GM20000 (cell line): ENCODE measurements at regions not wholly inside any gene's neighbourhood (a gene's known extent, or its start where the extent isn't known, plus 50 kb on each side); places are given as distances from the start of the nearest gene placed in this dataset.

ENCODE experiments used
- DNase-seq: peaks from one replicate; pipeline ENCODE4 v3.0.0; 2012; ENCODE audit warnings: low spot score
- TF ChIP-seq, protein P1 (sequence below): IDR thresholded peaks from 2 replicates; pipeline ENCODE4 v1.5.1; 2012; ENCODE audit warnings: mild to moderate bottlenecking, control low read depth; ENCODE audit errors: extremely low read depth, missing control alignments

DNA sequence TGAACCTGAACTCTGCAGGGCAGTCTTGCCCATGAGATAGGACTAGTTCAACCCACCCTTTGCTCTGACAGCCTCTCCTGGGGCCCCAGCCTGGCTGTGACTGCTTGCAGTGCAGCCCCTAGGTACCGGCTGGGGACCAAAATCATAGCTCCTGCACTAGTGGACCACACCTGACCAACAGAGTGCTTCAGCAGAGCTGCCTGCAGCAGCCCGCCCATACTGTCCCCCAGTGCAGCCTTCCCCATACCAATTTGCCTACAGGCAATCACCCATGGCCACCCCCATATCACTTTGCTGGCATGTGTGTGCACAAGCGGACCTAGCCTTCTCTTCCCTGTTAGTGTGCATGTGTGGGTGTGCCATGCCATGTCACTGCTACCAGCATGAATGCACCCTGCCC lies 347.6 kb upstream of the MPDZ start:
- no peak for DNase-seq
- TF ChIP-seq, protein P1, sequence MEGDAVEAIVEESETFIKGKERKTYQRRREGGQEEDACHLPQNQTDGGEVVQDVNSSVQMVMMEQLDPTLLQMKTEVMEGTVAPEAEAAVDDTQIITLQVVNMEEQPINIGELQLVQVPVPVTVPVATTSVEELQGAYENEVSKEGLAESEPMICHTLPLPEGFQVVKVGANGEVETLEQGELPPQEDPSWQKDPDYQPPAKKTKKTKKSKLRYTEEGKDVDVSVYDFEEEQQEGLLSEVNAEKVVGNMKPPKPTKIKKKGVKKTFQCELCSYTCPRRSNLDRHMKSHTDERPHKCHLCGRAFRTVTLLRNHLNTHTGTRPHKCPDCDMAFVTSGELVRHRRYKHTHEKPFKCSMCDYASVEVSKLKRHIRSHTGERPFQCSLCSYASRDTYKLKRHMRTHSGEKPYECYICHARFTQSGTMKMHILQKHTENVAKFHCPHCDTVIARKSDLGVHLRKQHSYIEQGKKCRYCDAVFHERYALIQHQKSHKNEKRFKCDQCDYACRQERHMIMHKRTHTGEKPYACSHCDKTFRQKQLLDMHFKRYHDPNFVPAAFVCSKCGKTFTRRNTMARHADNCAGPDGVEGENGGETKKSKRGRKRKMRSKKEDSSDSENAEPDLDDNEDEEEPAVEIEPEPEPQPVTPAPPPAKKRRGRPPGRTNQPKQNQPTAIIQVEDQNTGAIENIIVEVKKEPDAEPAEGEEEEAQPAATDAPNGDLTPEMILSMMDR = no peak

DNA sequence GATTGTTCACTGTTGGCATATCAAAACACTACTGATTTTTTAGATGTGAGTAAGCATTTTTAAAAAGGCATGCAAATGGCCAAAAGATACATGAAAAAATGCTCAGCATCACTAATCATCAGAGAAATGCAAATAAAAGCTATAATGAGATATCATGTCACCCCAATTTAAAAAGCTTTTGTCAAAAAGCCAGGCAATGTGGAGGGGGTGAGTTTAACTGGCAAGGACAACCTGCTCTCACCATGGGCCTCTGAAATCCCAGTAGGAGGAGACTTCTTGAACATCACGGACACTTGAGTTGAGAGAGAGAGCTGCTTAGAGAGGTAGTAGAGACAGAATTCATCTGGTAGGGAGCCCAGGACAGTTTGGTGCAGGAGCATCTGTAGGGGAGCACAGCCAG lies 347.1 kb upstream of the MPDZ start:
- TF ChIP-seq, protein P1 = no peak
- DNase-seq = no peak

DNA sequence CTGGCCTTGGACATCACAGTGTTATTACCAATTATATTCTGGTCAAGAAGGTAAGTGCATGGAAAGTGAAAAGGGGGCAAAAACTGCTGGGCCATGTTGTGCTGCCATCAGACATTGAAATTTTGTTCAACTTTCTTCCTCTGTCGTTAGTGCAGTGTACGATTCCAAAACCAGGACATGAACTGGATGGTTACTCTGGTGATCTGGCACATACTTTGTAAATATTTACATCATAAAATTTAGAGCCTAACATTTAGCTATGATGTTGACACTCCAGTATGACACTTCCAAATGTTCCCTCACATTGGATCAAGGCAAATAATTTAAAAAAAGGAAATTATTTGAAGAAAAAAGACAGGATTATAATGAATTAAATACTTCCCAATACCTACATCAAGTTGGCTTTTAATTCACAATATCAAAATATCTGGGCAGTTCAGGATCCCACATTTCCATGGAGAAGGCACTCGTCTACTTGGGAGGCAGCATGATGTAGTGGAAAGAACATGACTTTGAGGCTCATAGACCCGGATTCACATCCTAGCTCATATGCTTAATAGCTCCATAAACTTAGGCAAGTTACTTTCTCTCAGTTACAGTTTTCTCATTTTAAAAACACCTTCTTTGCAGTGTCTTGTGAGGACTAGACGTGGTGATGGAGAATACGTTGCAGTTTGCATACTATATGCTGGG lies 342.5 kb upstream of the MPDZ start:
- no peak for DNase-seq

DNA sequence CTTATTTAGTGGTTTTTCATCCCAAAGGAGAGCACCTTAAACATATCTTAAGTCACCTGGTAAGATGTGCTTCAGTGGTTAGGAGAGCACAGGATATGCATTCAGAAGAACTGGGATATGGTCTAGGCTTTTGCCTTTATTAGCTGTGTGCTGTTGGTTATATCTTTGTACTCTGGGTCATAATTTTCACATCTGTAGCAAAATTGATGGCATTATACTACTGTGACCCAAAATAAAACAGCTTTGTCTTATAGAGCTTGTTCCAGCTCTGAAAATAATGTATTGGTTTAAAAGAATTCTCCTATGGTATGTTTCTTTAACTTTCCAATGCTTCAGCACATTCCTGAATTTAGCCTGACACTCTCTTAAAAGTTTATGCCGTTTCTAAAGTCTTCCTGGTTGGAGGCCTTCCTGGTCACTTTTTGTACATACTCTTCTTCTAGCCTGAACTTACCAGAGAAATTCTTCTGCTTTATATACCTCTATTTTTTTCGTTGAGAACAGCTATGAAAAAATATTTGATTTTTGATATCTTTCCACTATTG lies 337.1 kb upstream of the MPDZ start:
- TF ChIP-seq, protein P1 = no peak

More for the DNA sequence above, 342.5 kb upstream of the MPDZ start:
- TF ChIP-seq, protein P1 = no peak

DNA sequence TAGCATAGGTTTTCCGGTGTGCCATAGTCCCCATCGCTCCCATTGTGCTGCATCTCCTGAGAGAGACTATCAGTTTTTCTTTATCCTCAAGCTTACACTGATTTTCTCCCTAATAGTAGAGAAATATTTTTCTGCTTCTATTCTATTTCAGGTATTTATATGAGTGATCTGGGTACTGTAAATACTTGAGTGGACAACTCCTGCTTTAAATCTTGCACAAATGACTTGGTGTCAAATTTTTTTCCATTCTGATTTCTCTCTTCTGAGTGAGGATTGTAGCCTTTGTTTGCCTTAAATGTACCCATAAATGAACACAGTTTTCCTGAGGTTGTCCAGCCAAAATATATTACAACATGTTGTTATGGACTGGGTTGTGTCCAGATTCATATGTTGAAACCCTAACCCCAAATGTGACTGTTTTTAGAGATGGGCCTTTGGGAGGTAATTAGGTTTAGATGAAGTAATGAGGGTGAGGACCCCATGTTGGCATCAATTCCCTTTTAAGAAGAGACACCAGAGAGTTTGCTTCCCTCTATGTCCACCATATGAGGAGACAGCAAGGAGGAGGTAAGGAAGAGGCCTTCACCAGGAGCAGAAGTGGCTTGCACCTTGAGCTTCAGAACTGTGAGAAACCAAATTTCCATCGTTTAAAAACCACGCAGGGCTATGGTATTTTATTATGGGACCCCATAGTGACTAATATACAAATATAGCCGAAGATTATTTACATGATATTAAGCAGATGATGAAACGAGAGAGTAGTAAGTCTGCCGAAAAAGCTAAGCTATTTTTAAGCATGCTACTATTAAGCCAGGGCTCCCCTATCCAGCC lies 336.4 kb upstream of the MPDZ start:
- TF ChIP-seq, protein P1 = no peak
- no peak for DNase-seq

More for the DNA sequence above, 337.1 kb upstream of the MPDZ start:
- no peak for DNase-seq

DNA sequence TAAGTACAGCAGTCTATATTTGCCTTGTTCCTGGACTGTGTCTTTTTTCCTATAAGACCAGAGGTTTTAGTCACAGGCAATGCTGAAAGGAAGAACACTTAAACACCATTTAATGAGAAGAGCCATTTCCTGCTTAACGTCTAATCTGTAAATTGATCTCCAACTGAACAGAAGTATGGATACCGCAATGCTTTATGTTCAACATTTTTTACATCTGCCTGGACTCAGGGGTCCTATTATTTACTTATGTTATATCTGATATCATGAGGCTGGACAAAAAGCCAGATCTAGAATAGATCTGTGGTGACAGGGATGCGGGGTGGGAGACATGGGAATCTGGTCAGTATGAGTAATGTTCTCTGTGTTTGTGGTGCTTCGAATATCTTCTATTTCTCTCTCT lies 334.6 kb upstream of the MPDZ start:
- no peak for DNase-seq

More for the DNA sequence above, 334.6 kb upstream of the MPDZ start:
- TF ChIP-seq, protein P1 = no peak
